SK-MEL-5 (cell line): ENCODE measurements at regions not wholly inside any gene's neighbourhood (a gene's known extent, or its start where the extent isn't known, plus 50 kb on each side); places are given as distances from the start of the nearest gene placed in this dataset.

Experiments used
- DNase-seq: peaks from one replicate; pipeline ENCODE4 v3.0.0-alpha.2; 2016; ENCODE audit warnings: low read depth, low spot score
- in situ Hi-C: cut with HindIII; loops from 2 replicates; pipeline ENCODE4 v1.10.0; 2016; ENCODE audit warnings: low sequenced_read_pairs, high pct_unique_total_duplicates, low pct_unique_long_range_greater_than_20kb

- in situ Hi-C loops = no loop called here
These were observed 137.6 kb downstream of the GOLIM4 start for GRCh38 chr3:167958141-167958540.

GRCh38 chr3:167952969-167953368, 142.8 kb downstream of the GOLIM4 start:
- in situ Hi-C loops = no loop called here
- DNase-seq = no peak

More at GRCh38 chr3:167958141-167958540, 137.6 kb downstream of the GOLIM4 start:
- no peak for DNase-seq

- no peak for DNase-seq
- in situ Hi-C loops = no loop called here
These were observed 145.5 kb downstream of the GOLIM4 start for GRCh38 chr3:167950212-167950611.

DNA sequence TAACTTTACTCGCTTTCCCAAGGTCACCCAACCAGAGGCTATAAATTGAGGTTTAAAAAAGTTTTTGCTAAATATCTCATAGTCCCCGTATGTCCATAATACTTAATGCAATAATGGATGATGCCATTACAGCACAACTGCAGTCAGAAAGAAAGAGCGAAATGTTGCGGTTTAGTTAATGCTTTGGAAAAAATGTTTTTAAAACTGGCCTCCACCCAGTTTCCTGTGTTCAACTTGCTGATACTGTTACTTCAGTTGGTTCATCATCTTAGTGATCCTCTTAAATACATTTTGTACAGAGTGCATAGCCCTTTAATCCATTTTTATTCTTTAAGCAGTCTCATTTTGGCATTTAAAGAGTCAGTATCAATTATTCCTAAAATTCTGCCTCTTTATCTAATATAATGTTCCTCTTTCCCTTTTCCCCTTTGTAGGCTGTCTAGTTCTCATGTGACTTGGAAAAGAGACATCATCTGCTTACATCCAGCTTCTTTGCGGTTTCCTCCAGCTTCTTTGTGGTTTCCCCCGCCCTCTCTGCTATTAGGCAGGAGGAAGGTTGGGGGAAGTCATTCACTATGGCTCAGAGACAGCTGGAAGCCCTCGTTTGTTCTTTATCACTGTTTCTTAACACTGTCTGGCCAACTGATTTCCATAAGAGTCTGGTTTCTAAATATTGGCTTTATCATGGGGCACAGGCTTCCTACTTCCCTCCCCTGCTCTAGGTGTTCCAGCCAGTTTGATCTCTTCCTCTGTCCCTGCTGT, 154.3 kb downstream of the GOLIM4 start:
- peak; percentile 92 for DNase-seq
- in situ Hi-C loops = no loop called here

DNA sequence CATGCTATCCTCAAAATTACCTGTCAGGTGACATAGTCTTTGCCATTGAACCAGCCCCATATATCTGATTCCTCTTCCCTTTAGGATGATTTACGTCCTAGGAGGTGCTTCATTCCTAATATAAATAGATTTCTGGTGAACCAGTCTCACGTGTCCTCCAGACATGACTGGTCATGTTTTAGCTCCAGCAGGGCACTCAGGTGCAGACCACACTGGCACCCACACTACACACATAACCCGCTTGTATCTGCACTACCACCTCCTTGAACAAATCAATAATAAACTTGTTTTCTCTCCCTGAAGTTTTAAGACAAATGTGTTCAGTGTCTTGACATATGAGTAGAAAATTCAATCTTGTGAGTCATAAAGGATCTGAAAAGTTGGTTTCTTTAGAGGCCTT, 155.5 kb downstream of the GOLIM4 start:
- no peak for DNase-seq
- in situ Hi-C loops = no loop called here

DNA sequence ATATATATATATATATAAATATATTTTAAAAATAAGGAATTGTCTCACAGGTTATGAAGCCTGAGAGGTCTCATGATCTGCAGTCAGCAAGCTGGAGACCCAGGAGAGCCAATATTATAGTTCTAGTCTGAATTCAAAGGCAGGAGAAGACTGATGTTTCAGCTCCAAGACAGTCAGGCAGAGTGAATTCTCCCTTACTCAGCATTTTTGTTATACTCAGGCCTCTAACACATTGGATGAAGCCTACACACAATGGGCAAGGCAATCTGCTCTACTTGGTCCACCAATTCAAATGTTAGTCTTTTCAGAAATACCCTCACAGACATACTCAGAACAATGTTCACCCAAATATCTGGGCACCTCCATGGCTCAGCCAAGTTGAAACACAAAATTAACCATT, 157.2 kb downstream of the GOLIM4 start:
- no peak for DNase-seq
- in situ Hi-C loops = no loop called here

GRCh38 chr3:167936019-167936418, 159.7 kb downstream of the GOLIM4 start:
- in situ Hi-C loops = no loop called here
- no peak for DNase-seq

DNA sequence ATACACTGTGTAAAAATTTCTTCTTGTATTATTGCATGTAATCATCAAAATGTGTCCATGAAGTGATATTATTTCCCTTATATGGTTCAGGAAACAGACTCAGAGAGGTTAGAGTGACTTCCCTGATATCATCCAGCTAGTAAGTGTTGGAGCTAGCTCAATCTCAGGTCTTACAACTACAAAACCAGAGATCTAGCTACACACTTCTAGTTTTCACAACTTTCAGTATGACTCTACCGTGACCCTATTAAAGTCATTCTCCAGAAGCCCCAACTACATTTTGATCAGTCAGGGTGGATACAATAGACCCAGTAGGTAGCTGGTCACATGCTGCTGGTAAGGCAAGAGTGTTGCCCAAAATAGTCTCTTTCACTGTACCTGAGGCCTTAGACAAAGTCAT, 165.3 kb downstream of the GOLIM4 start:
- DNase-seq = no peak
- in situ Hi-C loops = no loop called here

DNA sequence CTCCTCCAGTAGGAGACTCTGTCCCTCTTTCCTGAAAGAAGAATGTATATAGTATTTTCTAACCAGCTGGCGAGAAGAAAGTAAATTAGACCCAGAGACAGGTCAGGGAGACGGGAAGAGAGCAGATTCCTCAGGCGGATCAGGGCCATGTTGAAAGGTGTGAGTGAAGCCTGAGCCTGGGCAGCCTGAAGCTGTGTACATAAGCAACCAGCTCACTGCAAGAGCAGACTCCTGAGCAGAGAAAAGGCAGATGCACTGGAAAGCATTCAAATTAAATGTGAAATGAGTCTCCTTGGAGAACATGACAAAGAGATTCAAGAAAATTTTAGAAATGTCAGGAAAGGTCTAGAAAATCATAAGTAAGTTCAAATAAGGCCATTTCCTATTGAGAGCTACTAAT, 165.8 kb downstream of the GOLIM4 start:
- in situ Hi-C loops = no loop called here
- DNase-seq = no peak

- in situ Hi-C loops = no loop called here
- DNase-seq = no peak
These were observed 167.3 kb downstream of the GOLIM4 start for GRCh38 chr3:167928381-167928780.

- in situ Hi-C loops = no loop called here
- no peak for DNase-seq
These were observed 175.0 kb downstream of the GOLIM4 start for GRCh38 chr3:167920747-167921146.

DNA sequence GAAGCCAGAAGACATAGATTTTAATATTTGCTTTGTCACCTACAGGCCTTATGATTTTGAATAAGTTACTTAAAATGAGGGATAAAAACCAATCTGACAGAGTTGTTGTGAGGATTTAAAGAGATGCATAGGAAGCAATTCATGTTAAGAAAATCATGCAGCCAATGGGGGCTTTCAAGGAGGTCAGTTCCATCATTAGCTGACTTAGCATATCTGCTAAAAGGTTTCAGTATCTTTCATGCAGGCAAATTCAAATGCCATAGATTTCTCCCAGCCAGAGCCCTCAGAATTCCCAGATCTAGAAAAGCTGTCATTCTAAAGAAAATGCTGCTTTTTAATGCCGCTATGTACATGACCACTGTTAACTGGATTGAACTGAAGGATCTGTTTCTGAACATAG, 176.1 kb downstream of the GOLIM4 start:
- no peak for DNase-seq
- in situ Hi-C loops = no loop called here

DNA sequence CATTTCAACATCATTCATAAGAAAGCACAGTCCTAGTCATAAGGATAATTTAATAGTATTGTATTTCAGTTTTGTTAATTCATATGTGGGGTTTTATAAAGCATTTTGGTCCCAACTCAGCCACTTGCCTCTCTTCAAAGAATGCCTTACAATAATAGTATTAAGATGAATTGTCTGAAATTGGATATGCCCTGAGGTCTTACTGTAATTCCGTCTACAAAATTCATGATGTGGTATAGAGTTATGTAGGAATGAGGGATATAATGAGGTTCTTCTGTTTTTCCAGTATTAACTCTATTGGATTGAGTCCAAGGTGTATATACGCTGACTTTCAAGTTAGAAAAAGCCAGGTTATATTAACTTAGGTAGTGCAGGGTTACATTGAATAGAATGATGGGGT, 177.0 kb downstream of the GOLIM4 start:
- DNase-seq = no peak
- in situ Hi-C loops = no loop called here

DNA sequence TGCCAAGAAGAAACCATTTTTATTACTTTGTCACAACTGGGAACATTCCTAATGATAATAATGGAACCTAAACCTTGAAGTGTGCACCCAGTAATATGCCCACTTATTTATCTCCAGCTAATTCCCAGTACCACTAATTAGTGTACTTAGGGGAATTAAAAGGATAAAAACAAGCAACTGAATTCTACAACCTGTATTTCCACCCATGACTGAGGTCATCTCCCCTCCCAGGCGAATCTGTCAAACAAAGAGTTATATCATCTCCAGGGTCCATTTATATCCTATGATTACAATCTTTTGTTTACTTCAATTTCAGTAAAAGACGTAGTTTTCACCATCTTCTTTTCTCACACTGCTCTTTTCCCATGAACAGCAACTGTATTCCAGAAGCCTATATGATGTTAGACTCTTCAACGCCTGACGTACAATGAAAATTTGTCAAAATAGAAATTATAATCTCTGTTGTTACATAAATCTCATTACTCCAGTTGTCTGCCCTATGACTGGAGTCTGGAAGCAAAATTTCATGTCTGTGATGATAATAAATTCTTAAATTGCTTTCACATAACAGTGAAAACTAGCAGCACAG, 177.6 kb downstream of the GOLIM4 start:
- in situ Hi-C loops = no loop called here
- no peak for DNase-seq

GRCh38 chr3:167913219-167913835, 177.8 kb downstream of the SERPINI1 start:
- in situ Hi-C loops = no loop called here
- DNase-seq = peak; percentile 46

- in situ Hi-C loops = no loop called here
These were observed 174.4 kb downstream of the SERPINI1 start for GRCh38 chr3:167909952-167910351.

GRCh38 chr3:167909504-167909896, 174.0 kb downstream of the SERPINI1 start:
- DNase-seq = no peak
- in situ Hi-C loops = no loop called here

More at GRCh38 chr3:167909952-167910351, 174.4 kb downstream of the SERPINI1 start:
- no peak for DNase-seq

- in situ Hi-C loops = no loop called here
- no peak for DNase-seq
These were observed 173.4 kb downstream of the SERPINI1 start for GRCh38 chr3:167908746-167909503.
